MCF 10A (cell line): ENCODE measurements at regions not wholly inside any gene's neighbourhood (a gene's known extent, or its start where the extent isn't known, plus 50 kb on each side); places are given as distances from the start of the nearest gene placed in this dataset.

ENCODE experiments used
- BruUV-seq: library from RNA; stranded (reverse); fragments of 400-500 nt; replicated peaks from 2 replicates; lab custom pipeline; 2021; lab: Mats Ljungman, UMichigan
- CTCF ChIA-PET: fragments of 300-600 bp; sonication (Branson Sonifier 250); formaldehyde crosslinking; extraction: SDS; loops from one replicate; lab custom pipeline; 2021; ENCODE audit warnings: antibody characterized with exemption, inconsistent platforms; lab: Yijun Ruan, JAX
- POLR2A ChIA-PET: fragments of 300-600, 350-650 bp; sonication (Branson Sonifier 250); formaldehyde crosslinking; extraction: SDS; loops from one replicate; lab custom pipeline; 2020; ENCODE audit warnings: antibody characterized with exemption, inconsistent platforms; lab: Yijun Ruan, JAX
- DNase-seq: peaks from one replicate; pipeline ENCODE4 v3.0.0-alpha.2; 2018; ENCODE audit not compliant: unreplicated experiment
- H3K27ac Mint-ChIP-seq: one replicate; pipeline ENCODE4 v1.8.0; 2022; ENCODE audit warnings: mild to moderate bottlenecking, low read depth, mixed read lengths; ENCODE audit not compliant: unreplicated experiment
- H3K27me3 Mint-ChIP-seq: one replicate; pipeline ENCODE4 v1.8.0; 2022; ENCODE audit warnings: mixed read lengths; ENCODE audit not compliant: insufficient read depth, unreplicated experiment
- H3K36me3 Mint-ChIP-seq: one replicate; pipeline ENCODE4 v1.8.0; 2022; ENCODE audit warnings: mild to moderate bottlenecking, moderate library complexity, mixed read lengths; ENCODE audit not compliant: insufficient read depth, unreplicated experiment
- H3K4me1 Mint-ChIP-seq: one replicate; pipeline ENCODE4 v1.8.0; 2022; ENCODE audit warnings: mixed read lengths; ENCODE audit not compliant: insufficient read depth, unreplicated experiment
- H3K4me3 Mint-ChIP-seq: one replicate; pipeline ENCODE4 v1.8.0; 2022; ENCODE audit warnings: mild to moderate bottlenecking, moderate library complexity, mixed read lengths; ENCODE audit not compliant: unreplicated experiment
- H3K9me3 Mint-ChIP-seq: one replicate; pipeline ENCODE4 v1.8.0; 2022; ENCODE audit warnings: mixed read lengths; ENCODE audit not compliant: unreplicated experiment
- intact Hi-C: fragments of 100-400 bp; cut with micrococcal nuclease; formaldehyde crosslinking; loops from 2 replicates; pipeline ENCODE4 v1.14.1; 2022
- TF ChIP-seq, protein P1 (sequence below): fragments of 200-600 bp; IDR thresholded peaks from one replicate; pipeline ENCODE4 v1.8.0; 2022; ENCODE audit warnings: antibody characterized with exemption, mild to moderate bottlenecking; ENCODE audit not compliant: unreplicated experiment

DNA sequence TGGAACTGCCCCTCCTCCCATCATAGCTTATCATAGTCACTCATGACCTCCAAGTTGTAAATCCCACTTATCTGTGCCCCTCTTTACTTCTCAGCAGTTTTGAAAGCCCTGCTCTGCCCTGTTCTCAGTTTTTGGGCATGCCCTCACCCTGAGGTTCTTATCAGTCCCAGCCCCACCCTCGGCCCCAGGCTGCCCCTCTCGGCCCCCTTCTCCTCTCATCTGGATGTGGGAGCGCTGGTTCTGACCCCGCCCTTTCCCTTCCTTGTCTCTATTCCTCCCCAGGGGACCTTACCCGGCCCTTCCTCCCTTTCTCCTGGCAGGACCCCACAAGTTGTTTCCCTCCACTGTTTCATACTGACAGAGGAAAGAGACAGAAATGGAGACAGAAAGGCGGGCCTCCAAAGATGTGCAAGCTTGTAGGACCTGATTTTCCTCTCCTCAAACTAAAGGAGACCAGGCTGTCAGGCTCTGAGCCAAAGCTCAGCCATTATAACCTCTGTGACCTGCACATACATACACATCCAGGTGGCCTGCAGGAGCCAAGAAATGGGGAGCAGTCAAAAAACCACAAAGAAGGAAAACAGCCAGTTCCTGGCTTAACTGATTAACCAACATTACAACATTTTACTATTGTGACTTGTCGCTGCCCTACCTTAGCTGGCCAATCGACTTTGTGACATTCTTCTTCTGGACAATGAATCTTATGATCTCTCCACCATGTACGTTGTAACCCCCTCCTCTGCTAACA lies 171.0 kb upstream of the HS6ST1 start:
- intact Hi-C loops: no loop called here
- Mint-ChIP-seq H3K27me3 (no peaks in the 10 kb centered on the region), H3K36me3 (peaks cover 5% of the 10 kb centered on the region), H3K4me3 (no peak overlapping the region), H3K27ac (no peak overlapping the region), H3K4me1 (no peaks in the 10 kb centered on the region), H3K9me3 (peaks cover 6% of the 10 kb centered on the region)
- TF ChIP-seq, protein P1, sequence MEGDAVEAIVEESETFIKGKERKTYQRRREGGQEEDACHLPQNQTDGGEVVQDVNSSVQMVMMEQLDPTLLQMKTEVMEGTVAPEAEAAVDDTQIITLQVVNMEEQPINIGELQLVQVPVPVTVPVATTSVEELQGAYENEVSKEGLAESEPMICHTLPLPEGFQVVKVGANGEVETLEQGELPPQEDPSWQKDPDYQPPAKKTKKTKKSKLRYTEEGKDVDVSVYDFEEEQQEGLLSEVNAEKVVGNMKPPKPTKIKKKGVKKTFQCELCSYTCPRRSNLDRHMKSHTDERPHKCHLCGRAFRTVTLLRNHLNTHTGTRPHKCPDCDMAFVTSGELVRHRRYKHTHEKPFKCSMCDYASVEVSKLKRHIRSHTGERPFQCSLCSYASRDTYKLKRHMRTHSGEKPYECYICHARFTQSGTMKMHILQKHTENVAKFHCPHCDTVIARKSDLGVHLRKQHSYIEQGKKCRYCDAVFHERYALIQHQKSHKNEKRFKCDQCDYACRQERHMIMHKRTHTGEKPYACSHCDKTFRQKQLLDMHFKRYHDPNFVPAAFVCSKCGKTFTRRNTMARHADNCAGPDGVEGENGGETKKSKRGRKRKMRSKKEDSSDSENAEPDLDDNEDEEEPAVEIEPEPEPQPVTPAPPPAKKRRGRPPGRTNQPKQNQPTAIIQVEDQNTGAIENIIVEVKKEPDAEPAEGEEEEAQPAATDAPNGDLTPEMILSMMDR: no peak
- DNase-seq: no peak
- POLR2A ChIA-PET: no interaction called here
- no TSS peak for BruUV-seq
- CTCF ChIA-PET: interaction anchor here (0.6 kb wide), 1 partner anchor 165 kb away, joined by 3 read pairs; no protein-coding TSS in a partner anchor

DNA sequence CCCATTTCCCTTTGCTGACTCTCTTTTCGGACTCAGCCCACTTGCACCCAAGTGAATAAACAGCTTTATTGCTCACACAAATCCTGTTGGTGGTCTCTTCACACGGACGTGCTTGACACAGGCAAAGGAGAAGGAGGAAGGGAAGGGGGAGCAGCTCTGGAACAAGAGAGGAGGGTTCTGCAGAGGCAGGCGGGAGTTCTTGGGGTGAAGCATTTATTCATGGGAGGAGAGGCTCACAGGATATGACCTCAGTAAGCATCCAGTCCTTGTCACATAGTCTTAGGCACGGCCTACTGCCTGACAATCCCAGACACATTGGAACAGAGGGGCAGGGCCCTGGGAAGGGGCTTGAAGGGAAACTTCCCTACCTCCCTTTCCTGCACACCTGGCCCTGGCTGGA lies 171.7 kb upstream of the HS6ST1 start:
- POLR2A ChIA-PET: no interaction called here
- intact Hi-C loops: no loop called here
- H3K9me3 Mint-ChIP-seq: peaks cover 6% of the 10 kb centered on the region
- H3K27ac Mint-ChIP-seq: no peak overlapping the region
- peaks cover 5% of the 10 kb centered on the region for H3K36me3 Mint-ChIP-seq
- no peaks in the 10 kb centered on the region for H3K27me3 Mint-ChIP-seq
- TF ChIP-seq, protein P1: no peak
- no peaks in the 10 kb centered on the region for H3K4me1 Mint-ChIP-seq
- BruUV-seq: no TSS peak
- CTCF ChIA-PET: interaction anchor here (0.6 kb wide), 1 partner anchor 166 kb away, joined by 3 read pairs; no protein-coding TSS in a partner anchor
- DNase-seq: no peak
- no peak overlapping the region for H3K4me3 Mint-ChIP-seq

DNA sequence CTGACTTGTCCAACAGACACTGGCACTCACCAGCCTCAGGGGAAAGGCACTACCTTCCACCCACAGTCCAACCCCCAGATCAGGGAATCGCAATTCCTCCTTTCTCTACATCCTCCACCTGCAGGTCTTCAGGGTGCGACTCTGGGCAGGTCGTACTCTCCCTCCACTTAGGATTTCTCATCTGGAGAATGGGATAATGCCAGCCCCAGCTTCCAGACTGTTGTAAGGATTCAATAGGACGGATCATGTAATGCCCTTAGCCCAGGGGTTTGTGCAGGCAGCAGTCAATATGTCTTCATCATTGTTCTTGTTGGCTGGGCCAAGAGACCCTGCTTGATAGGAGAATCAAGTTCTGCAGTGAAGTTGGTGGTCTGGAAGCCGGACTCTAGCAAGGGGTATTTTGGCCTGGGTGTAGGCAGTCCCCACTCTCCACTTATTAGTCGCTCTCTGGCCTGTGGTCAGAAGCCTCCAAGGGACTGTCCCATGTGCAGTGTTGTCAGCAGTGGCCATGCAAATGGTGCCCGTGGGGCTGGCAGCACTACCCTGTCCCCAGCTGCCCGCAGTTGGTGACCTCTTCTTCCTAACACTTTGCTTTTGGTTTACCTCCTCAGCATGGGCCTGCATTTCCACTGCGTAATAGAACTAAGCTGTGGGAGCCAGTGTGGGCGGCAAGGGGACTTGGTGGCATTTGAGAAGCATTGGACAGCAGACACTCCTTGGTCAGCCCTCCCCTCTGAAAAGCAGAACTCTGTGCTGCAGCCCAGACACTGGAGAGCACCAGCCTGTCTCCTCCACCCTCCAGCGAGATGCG lies 172.4 kb upstream of the HS6ST1 start:
- TF ChIP-seq, protein P1: no peak
- Mint-ChIP-seq H3K4me1 (no peaks in the 10 kb centered on the region), H3K36me3 (peaks cover 5% of the 10 kb centered on the region), H3K9me3 (peaks cover 6% of the 10 kb centered on the region), H3K27ac (no peak overlapping the region), H3K27me3 (no peaks in the 10 kb centered on the region), H3K4me3 (no peak overlapping the region)
- CTCF ChIA-PET: interaction anchor here (0.5 kb wide), 1 partner anchor 301 kb away, joined by 3 read pairs; no protein-coding TSS in a partner anchor
- POLR2A ChIA-PET: no interaction called here
- no peak for DNase-seq
- intact Hi-C loops: no loop called here
- BruUV-seq: no TSS peak

DNA sequence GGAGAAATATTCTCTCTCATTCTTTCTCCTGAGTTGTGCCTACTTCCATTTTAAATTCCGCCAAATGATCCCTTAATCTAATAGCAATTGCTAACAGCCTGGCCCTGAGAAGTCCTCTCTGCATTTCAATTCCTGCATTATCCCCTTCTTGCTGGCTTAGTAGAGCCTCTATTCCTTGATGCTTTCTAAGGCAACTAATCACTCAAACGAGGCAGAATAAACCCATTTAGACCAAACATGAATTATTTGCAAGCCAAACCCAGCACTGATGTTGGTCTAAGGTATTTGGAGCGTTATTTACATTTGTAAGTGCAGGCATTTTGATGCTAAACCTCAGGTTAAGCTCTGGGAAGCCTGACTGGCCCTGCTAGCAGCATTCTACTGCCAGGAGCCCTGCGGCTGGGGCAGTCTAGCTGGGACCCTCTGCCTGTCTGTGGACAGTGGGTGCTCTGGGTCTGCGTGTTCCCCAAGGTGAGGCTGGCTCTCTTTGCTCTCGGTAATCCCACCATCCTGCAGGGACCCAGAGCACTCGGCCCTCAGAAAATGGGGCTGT lies 173.1 kb upstream of the HS6ST1 start:
- no TSS peak for BruUV-seq
- H3K9me3 Mint-ChIP-seq: peaks cover 6% of the 10 kb centered on the region
- CTCF ChIA-PET: no interaction called here
- H3K36me3 Mint-ChIP-seq: peaks cover 5% of the 10 kb centered on the region
- no peak for DNase-seq
- intact Hi-C loops: no loop called here
- H3K4me3 Mint-ChIP-seq: no peak overlapping the region
- H3K4me1 Mint-ChIP-seq: no peaks in the 10 kb centered on the region
- no peaks in the 10 kb centered on the region for H3K27me3 Mint-ChIP-seq
- POLR2A ChIA-PET: no interaction called here
- no peak overlapping the region for H3K27ac Mint-ChIP-seq
- TF ChIP-seq, protein P1: no peak
